Endothelial cell of umbilical vein (primary cell): ENCODE measurements at regions not wholly inside any gene's neighbourhood (a gene's known extent, or its start where the extent isn't known, plus 50 kb on each side); places are given as distances from the start of the nearest gene placed in this dataset.

Source experiments
- BruUV-seq: library from RNA; stranded (reverse); fragments of 400-500 nt; replicated peaks from 2 replicates; lab custom pipeline; 2021; lab: Mats Ljungman, UMichigan
- CTCF ChIA-PET: fragments of 300-600, 350-600 bp; sonication (Branson Sonifier 250); formaldehyde crosslinking; loops from one replicate; lab custom pipeline; 2021; ENCODE audit warnings: antibody characterized with exemption, inconsistent platforms; lab: Charles Lee
- POLR2A ChIA-PET: fragments of 300-600, 350-600 bp; sonication (Branson Sonifier 250); formaldehyde crosslinking; loops from one replicate; lab custom pipeline; 2021; ENCODE audit warnings: antibody characterized with exemption, inconsistent platforms; lab: Charles Lee
- DNase-seq: peaks from one replicate; pipeline ENCODE4 v3.0.0-alpha.2; 2011; ENCODE audit warnings: low read depth, low spot score
- FAIRE-seq: peaks from 2 replicates; lab custom pipeline; 2011; peaks lifted over from hg19 to GRCh38; lab: Jason Lieb, UNC
- H2AFZ ChIP-seq: 2 replicates; pipeline ENCODE4 v1.6.0; 2012; ENCODE audit warnings: low read depth, low read length, control low read depth, inconsistent platforms
- H3K27ac ChIP-seq: 2 replicates; pipeline ENCODE4 v1.5.1; 2011; ENCODE audit warnings: low read depth, mild to moderate bottlenecking, control low read depth, low read length, moderate library complexity; ENCODE audit not compliant: insufficient read depth
- H3K27me3 ChIP-seq, 2 experiments: 2 replicates each; pipeline versions ENCODE4 v1.6.0 to v1.6.1; 2011; ENCODE audit warnings: low read length in 2 of 2, mixed read lengths in 1 of 2; ENCODE audit not compliant: control insufficient read depth in 2 of 2, insufficient read depth in 2 of 2
- H3K36me3 ChIP-seq, 2 experiments: 2 replicates in 1 of 2; 3 replicates in 1 of 2; pipeline ENCODE4 v1.5.1; 2011; ENCODE audit warnings: low read length in 2 of 2, mild to moderate bottlenecking in 1 of 2, moderate library complexity in 1 of 2; ENCODE audit not compliant: control insufficient read depth in 2 of 2, insufficient read depth in 2 of 2; ENCODE audit errors: extremely low read depth in 1 of 2
- H3K4me1 ChIP-seq: 3 replicates; pipeline ENCODE4 v1.5.1; 2011; ENCODE audit warnings: mild to moderate bottlenecking, low read length; ENCODE audit not compliant: control insufficient read depth, insufficient read depth; ENCODE audit errors: extremely low read depth
- H3K4me2 ChIP-seq: 2 replicates; pipeline ENCODE4 v1.6.1; 2011; ENCODE audit warnings: low read length, control low read depth, mixed read lengths; ENCODE audit not compliant: insufficient read depth
- H3K4me3 ChIP-seq, 3 experiments: fragments of 200-600 bp in 1 of 3; sonication (generic), shearing (Covaris generic) in 1 of 3; replicated peaks in 1 of 3; 2 replicates each; pipeline ENCODE4 v1.5.1; 2011 to 2016; ENCODE audit warnings: control low read depth in 3 of 3, low read length in 3 of 3, mild to moderate bottlenecking in 2 of 3, inconsistent platforms in 1 of 3, low read depth in 1 of 3, moderate library complexity in 1 of 3; ENCODE audit not compliant: insufficient read depth in 1 of 3
- H3K79me2 ChIP-seq: 2 replicates; pipeline ENCODE4 v1.6.0; 2012; ENCODE audit warnings: low read length, inconsistent platforms; ENCODE audit not compliant: control insufficient read depth, insufficient read depth
- H3K9ac ChIP-seq: replicated peaks from 2 replicates; pipeline ENCODE3; 2011; ENCODE audit warnings: low read length, control low read depth; ENCODE audit not compliant: insufficient read depth; ENCODE audit errors: extremely low read depth
- H3K9me1 ChIP-seq: replicated peaks from 3 replicates; pipeline ENCODE4 v1.6.0; 2011; ENCODE audit warnings: mild to moderate bottlenecking, low read length; ENCODE audit not compliant: control insufficient read depth, insufficient read depth; ENCODE audit errors: extremely low read depth
- H3K9me3 ChIP-seq: replicated peaks from 2 replicates; pipeline ENCODE4 v1.5.1; 2012; ENCODE audit warnings: low read length, inconsistent platforms; ENCODE audit not compliant: control insufficient read depth, insufficient read depth
- H4K20me1 ChIP-seq: replicated peaks from 2 replicates; pipeline ENCODE3; 2011; ENCODE audit warnings: mild to moderate bottlenecking, low read length; ENCODE audit not compliant: control insufficient read depth, insufficient read depth; ENCODE audit errors: extremely low read depth
- CTCF ChIP-seq, 2 donors: IDR thresholded peaks; 1 replicate in 1 of 2; 2 replicates in 1 of 2; pipeline ENCODE4 v1.5.1; 2011; ENCODE audit warnings: low read length in 2 of 2, mild to moderate bottlenecking in 2 of 2, moderate library complexity in 2 of 2, control low read depth in 1 of 2, inconsistent platforms in 1 of 2, low read depth in 1 of 2; ENCODE audit not compliant: insufficient read depth in 1 of 2; ENCODE audit errors: extremely low read depth in 1 of 2
- EZH2 ChIP-seq: IDR thresholded peaks from 2 replicates; pipeline ENCODE4 v1.6.1; 2012; ENCODE audit warnings: borderline replicate concordance, low read depth, mild to moderate bottlenecking, moderate library complexity, low read length, inconsistent platforms; ENCODE audit not compliant: severe bottlenecking
- FOS ChIP-seq: IDR thresholded peaks from 2 replicates; pipeline ENCODE4 v1.6.1; 2011; ENCODE audit warnings: mild to moderate bottlenecking, low read length, moderate library complexity, borderline replicate concordance; ENCODE audit not compliant: insufficient read depth
- GATA2 ChIP-seq: IDR thresholded peaks from 2 replicates; pipeline ENCODE4 v1.7.0; 2011; ENCODE audit warnings: low read depth, mild to moderate bottlenecking, moderate library complexity, mixed read lengths, low read length; ENCODE audit not compliant: insufficient read length, insufficient read depth
- JUN ChIP-seq: IDR thresholded peaks from 2 replicates; pipeline ENCODE4 v1.6.1; 2011; ENCODE audit warnings: borderline replicate concordance, low read depth; ENCODE audit not compliant: insufficient read length, insufficient read depth
- MAX ChIP-seq: IDR thresholded peaks from 2 replicates; pipeline ENCODE4 v1.6.1; 2011; ENCODE audit not compliant: insufficient read depth, insufficient read length
- MYC ChIP-seq: IDR thresholded peaks from one replicate; pipeline ENCODE4 v1.6.1; 2011; ENCODE audit warnings: mild to moderate bottlenecking, low read depth, low read length
- POLR2A ChIP-seq: IDR thresholded peaks from 2 replicates; pipeline ENCODE4 v1.6.1; 2012; ENCODE audit warnings: low read depth, mild to moderate bottlenecking, control low read depth, low read length
- POLR2AphosphoS5 ChIP-seq: IDR thresholded peaks from 2 replicates; pipeline ENCODE4 v1.6.1; 2012; ENCODE audit warnings: low read depth, mild to moderate bottlenecking, control low read depth, low read length, moderate library complexity; ENCODE audit not compliant: insufficient read depth
- dilution Hi-C: fragments of 300-500 bp; cut with MboI; formaldehyde crosslinking; loops from one replicate; pipeline ENCODE4 v1.15.0; 2019; ENCODE audit warnings: low sequenced_read_pairs; ENCODE audit not compliant: extremely low pct_ligation_motif_present
- intact Hi-C: fragments of 100-400 bp; cut with micrococcal nuclease; formaldehyde crosslinking; loops from one replicate; pipeline ENCODE4 v1.10.0; 2022

- Histone ChIP-seq H3K36me3 (no peaks in the 10 kb centered on the region), H3K9me1 (no peaks in the 10 kb centered on the region), H2AFZ (no peak overlapping the region), H3K4me1 (peaks cover 4% of the 10 kb centered on the region), H3K79me2 (no peaks in the 10 kb centered on the region), H3K9me3 (no peaks in the 10 kb centered on the region), H3K27ac (no peak overlapping the region), H3K4me3 (no peak overlapping the region), H3K27me3 (no peaks in the 10 kb centered on the region), H4K20me1 (no peaks in the 10 kb centered on the region), H3K4me2 (no peak overlapping the region), H3K9ac (no peak overlapping the region)
- intact Hi-C loops = no loop called here
- ChIA-PET POLR2A (no interaction called here), CTCF (interaction anchor here (0.9 to 1.3 kb wide), 3 partner anchors 264 to 271 kb away, joined by 3 to 4 read pairs (median 3); no protein-coding TSS in a partner anchor)
- FAIRE-seq (no peak), DNase-seq (no peak)
- BruUV-seq = no TSS peak
- TF ChIP-seq GATA2 (no peak), POLR2AphosphoS5 (no peak), MYC (no peak), JUN (no peak)
- dilution Hi-C loops = no loop called here
Observed at GRCh38 chr6:74937936-74938335, 267.9 kb downstream of the COL12A1 start.

GRCh38 chr6:74936886-74937285, 269.0 kb downstream of the COL12A1 start:
- intact Hi-C loops (no loop called here), dilution Hi-C loops (no loop called here)
- POLR2A ChIA-PET = interaction anchor here (0.6 kb wide), 1 partner anchor 1654 kb away, joined by 3 read pairs; no protein-coding TSS in a partner anchor
- Histone ChIP-seq H3K36me3 (no peaks in the 10 kb centered on the region), H2AFZ (peak overlapping the region; percentile 40), H3K4me2 (peak overlapping the region; percentile 43), H3K9me3 (no peaks in the 10 kb centered on the region), H3K4me1 (peaks cover 4% of the 10 kb centered on the region), H3K4me3 (no peak overlapping the region), H4K20me1 (no peaks in the 10 kb centered on the region), H3K9me1 (no peaks in the 10 kb centered on the region), H3K79me2 (no peaks in the 10 kb centered on the region), H3K27ac (no peak overlapping the region), H3K27me3 (no peaks in the 10 kb centered on the region), H3K9ac (no peak overlapping the region)
- no TSS peak for BruUV-seq
- CTCF ChIA-PET = interaction anchor here (1.4 kb wide), 1 partner anchor 25 kb away, joined by 3 read pairs; no protein-coding TSS in a partner anchor
- TF ChIP-seq MYC = no peak
- no peak for TF ChIP-seq FOS
- TF ChIP-seq MAX = no peak
- no peak for TF ChIP-seq GATA2
- no peak for TF ChIP-seq JUN
- TF ChIP-seq CTCF (IDR thresholded peaks at IDR 0.05; ENCODE audit: extremely low read depth in 1 of 2, insufficient read depth in 1 of 2, low read depth in 1 of 2, low read length in 2 of 2) = no peak
- TF ChIP-seq POLR2A = no peak
- TF ChIP-seq EZH2 = no peak
- peak; percentile 31 for DNase-seq
- peak; percentile 31 for FAIRE-seq
